Fibroblast of skin of right biceps (primary cell): ENCODE measurements at regions not wholly inside any gene's neighbourhood (a gene's known extent, or its start where the extent isn't known, plus 50 kb on each side); places are given as distances from the start of the nearest gene placed in this dataset.

Source experiments
- DNase-seq: peaks from one replicate; pipeline ENCODE4 v3.0.0-alpha.2; 2013

- DNase-seq = no peak
Observed at GRCh38 chr17:6208608-6209180, 138.5 kb downstream of the WSCD1 start.

- DNase-seq = no peak
Observed at GRCh38 chr17:6205525-6205924, 135.3 kb downstream of the WSCD1 start.

- DNase-seq = no peak
Observed at GRCh38 chr17:6205033-6205432, 134.9 kb downstream of the WSCD1 start.

- no peak for DNase-seq
Observed at GRCh38 chr17:6204203-6204722, 134.1 kb downstream of the WSCD1 start.

GRCh38 chr17:6196355-6196754, 126.2 kb downstream of the WSCD1 start:
- DNase-seq = no peak

GRCh38 chr17:6195123-6195522, 124.9 kb downstream of the WSCD1 start:
- no peak for DNase-seq

- no peak for DNase-seq
Observed at GRCh38 chr17:6191405-6192324, 121.5 kb downstream of the WSCD1 start.

- no peak for DNase-seq
Observed at GRCh38 chr17:6187836-6188235, 117.7 kb downstream of the WSCD1 start.

GRCh38 chr17:6186998-6187397, 116.8 kb downstream of the WSCD1 start:
- no peak for DNase-seq

- DNase-seq = no peak
Observed at GRCh38 chr17:6184508-6184907, 114.3 kb downstream of the WSCD1 start.

GRCh38 chr17:6179017-6179416, 108.8 kb downstream of the WSCD1 start:
- no peak for DNase-seq

GRCh38 chr17:6177941-6178694, 107.9 kb downstream of the WSCD1 start:
- no peak for DNase-seq
